Mesothelial cell of epicardium (in vitro differentiated cells): ENCODE measurements at regions not wholly inside any gene's neighbourhood (a gene's known extent, or its start where the extent isn't known, plus 50 kb on each side); places are given as distances from the start of the nearest gene placed in this dataset.

Source experiments
- DNase-seq, 2 experiments: peaks; one replicate each; pipeline ENCODE4 v3.0.0; 2021; ENCODE audit warnings: low spot score in 2 of 2; ENCODE audit not compliant: unreplicated experiment in 2 of 2
- H3K27ac Mint-ChIP-seq: 2 replicates; pipeline ENCODE4 v1.8.0; 2021; ENCODE audit warnings: mixed read lengths
- H3K27me3 Mint-ChIP-seq: 2 replicates; pipeline ENCODE4 v1.8.0; 2021; ENCODE audit warnings: low read depth, mixed read lengths
- H3K36me3 Mint-ChIP-seq: 2 replicates; pipeline ENCODE4 v1.8.0; 2021; ENCODE audit warnings: mixed read lengths
- H3K4me1 Mint-ChIP-seq: 2 replicates; pipeline ENCODE4 v1.8.0; 2021; ENCODE audit warnings: mixed read lengths
- H3K4me3 Mint-ChIP-seq: 2 replicates; pipeline ENCODE4 v1.8.0; 2021; ENCODE audit warnings: mild to moderate bottlenecking, moderate library complexity, mixed read lengths
- H3K9me3 Mint-ChIP-seq: 2 replicates; pipeline ENCODE4 v1.8.0; 2021; ENCODE audit warnings: mixed read lengths
- TF ChIP-seq, protein P1 (sequence below): fragments of 200-600 bp; sonication (generic); IDR thresholded peaks from one replicate; pipeline ENCODE4 v1.5.0; 2021; ENCODE audit warnings: antibody characterized with exemption; ENCODE audit not compliant: unreplicated experiment

DNA sequence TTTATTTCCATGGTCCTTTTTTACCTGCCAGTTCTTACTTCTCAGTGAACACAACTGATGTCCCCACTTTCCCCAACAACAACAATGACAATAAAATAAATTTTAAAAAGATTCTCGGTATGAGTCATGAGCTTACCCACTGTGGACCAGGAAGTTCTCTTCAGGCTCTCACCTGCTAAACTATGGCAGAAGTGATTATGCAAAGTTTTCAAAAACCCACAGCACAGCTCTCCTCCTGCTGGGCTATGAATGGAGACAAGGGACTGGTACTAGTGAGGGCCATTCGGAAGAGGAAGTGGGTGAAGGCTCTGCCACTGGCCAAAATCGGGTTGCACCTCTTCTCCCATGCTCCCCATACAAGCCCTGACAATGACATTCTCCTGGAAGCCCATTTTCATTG is 429.4 kb downstream of the PIK3R1 start:
- H3K36me3 Mint-ChIP-seq, result peaks cover 2% of the 10 kb centered on the region
- peaks cover 33% of the 10 kb centered on the region for H3K4me1 Mint-ChIP-seq
- H3K9me3 Mint-ChIP-seq, result peaks cover 13% of the 10 kb centered on the region
- no peak for DNase-seq
- TF ChIP-seq, protein P1, sequence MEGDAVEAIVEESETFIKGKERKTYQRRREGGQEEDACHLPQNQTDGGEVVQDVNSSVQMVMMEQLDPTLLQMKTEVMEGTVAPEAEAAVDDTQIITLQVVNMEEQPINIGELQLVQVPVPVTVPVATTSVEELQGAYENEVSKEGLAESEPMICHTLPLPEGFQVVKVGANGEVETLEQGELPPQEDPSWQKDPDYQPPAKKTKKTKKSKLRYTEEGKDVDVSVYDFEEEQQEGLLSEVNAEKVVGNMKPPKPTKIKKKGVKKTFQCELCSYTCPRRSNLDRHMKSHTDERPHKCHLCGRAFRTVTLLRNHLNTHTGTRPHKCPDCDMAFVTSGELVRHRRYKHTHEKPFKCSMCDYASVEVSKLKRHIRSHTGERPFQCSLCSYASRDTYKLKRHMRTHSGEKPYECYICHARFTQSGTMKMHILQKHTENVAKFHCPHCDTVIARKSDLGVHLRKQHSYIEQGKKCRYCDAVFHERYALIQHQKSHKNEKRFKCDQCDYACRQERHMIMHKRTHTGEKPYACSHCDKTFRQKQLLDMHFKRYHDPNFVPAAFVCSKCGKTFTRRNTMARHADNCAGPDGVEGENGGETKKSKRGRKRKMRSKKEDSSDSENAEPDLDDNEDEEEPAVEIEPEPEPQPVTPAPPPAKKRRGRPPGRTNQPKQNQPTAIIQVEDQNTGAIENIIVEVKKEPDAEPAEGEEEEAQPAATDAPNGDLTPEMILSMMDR, result no peak
- no peaks in the 10 kb centered on the region for H3K27me3 Mint-ChIP-seq
- no peak overlapping the region for H3K4me3 Mint-ChIP-seq
- H3K27ac Mint-ChIP-seq, result no peak overlapping the region

DNA sequence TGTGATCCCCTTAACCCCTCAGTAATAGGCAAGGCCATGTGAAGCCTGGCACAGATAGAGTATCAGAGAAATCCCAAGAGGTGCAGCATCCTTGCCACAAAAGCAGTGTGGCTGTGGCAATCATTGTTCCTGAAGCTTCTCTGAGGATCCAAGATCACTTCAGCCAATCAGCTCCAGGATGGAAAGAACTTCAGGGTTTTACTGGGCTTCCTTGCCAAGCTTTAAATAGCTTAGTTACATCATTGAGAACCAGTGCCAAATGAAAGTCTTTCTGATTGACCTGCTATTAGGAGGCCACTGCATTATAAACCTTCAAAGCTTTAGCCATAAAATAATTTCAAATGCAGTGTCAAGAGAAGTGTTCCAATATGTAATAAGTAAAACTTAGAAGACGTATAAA is 430.6 kb downstream of the PIK3R1 start:
- Mint-ChIP-seq H3K9me3 (peaks cover 12% of the 10 kb centered on the region), H3K4me1 (peaks cover 45% of the 10 kb centered on the region), H3K36me3 (peaks cover 2% of the 10 kb centered on the region), H3K4me3 (no peak overlapping the region), H3K27me3 (no peaks in the 10 kb centered on the region), H3K27ac (no peak overlapping the region)
- DNase-seq, result no peak
- TF ChIP-seq, protein P1, result no peak

DNA sequence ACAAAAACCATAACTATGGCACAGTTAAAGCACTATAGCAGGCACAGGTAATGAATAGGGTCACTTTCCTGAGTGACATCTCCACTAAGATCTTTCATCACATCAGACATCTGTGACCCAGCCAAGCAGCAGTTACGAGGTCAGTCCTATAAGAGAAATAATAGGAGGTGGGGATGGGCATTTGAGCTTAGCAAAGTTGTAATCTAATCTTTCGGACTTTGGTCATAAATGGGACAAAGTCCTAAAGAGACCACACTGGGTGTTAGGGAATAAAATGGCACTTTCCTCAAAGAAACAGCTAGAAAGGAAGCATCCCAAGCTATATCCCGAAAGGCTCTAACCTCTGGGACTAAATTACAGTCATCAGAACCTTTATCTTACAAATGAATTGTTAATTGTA is 432.2 kb downstream of the PIK3R1 start:
- H3K4me3 Mint-ChIP-seq, result no peak overlapping the region
- TF ChIP-seq, protein P1, result no peak
- no peaks in the 10 kb centered on the region for H3K36me3 Mint-ChIP-seq
- H3K4me1 Mint-ChIP-seq, result peaks cover 60% of the 10 kb centered on the region
- H3K27me3 Mint-ChIP-seq, result no peaks in the 10 kb centered on the region
- no peaks in the 10 kb centered on the region for H3K9me3 Mint-ChIP-seq
- DNase-seq, result no peak
- peak overlapping the region; percentile 94 for H3K27ac Mint-ChIP-seq

DNA sequence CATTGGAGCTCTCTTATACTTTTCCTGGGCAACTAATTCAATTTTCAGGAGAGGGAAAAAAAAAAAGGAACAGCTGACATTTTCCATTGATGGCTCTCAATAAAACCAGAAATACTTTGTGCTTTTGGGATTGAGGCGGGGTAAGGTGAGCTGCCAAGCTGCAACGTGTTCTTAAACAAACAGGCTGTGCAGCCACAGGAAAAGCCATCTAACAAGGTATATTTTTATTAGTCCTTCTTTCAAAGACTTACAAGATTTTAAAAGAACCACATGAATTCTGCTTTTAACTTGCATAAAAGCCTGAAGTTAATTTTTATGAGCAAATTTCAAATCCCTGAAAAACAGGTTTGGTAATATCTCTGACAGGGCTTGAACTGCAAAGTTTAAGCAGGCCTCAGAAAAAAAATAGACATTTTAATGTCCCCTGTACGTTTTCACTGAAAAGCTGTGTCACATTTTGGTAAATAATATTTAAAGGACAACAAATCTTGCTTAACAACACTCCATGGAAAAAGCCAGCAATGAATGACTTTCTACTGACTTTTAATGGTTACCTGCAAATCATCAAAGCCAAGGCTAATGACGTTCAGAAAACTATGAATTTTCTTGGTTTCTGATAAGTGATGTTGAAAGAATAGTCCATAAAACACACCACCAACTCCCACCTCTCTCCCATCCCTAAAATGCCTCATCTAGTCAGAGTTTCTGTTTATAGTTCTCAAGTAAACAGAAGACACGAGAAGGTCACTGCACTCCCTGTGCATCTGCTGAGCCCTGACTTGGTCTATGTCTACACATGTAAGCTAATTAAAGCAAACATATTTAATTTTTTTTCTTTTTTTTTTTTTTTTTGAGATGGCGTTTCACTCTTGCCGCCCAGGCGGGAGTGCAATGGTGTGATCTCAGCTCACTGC is 433.6 kb downstream of the PIK3R1 start:
- DNase-seq, result no peak
- H3K27ac Mint-ChIP-seq, result peak overlapping the region; percentile 94
- peaks cover 73% of the 10 kb centered on the region for H3K4me1 Mint-ChIP-seq
- H3K9me3 Mint-ChIP-seq, result no peaks in the 10 kb centered on the region
- no peaks in the 10 kb centered on the region for H3K36me3 Mint-ChIP-seq
- no peaks in the 10 kb centered on the region for H3K27me3 Mint-ChIP-seq
- H3K4me3 Mint-ChIP-seq, result no peak overlapping the region
- TF ChIP-seq, protein P1, result no peak

DNA sequence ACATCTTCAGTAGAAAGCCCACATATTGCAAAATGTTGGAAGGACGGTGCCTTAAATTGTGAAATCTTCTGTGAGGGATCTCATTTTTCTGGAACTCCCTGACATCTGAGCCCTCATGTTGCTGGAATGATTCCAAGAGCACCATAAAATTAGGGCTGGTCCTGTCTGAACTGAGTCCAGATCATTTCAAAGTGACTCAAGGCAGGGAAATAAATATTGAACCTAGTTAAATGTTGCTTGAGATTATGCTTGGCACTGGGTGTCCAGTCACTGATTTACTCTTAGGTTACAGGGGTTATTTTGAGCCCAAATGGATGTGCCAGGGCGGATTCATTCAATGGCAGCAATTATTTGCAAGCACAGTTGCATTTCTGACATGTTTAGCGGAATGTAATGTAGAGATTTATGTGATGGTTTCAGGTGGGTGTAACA is 437.0 kb downstream of the PIK3R1 start:
- H3K27ac Mint-ChIP-seq, result peak overlapping the region; percentile 91
- no peaks in the 10 kb centered on the region for H3K9me3 Mint-ChIP-seq
- H3K27me3 Mint-ChIP-seq, result no peaks in the 10 kb centered on the region
- TF ChIP-seq, protein P1, result no peak
- no peak for DNase-seq
- H3K36me3 Mint-ChIP-seq, result no peaks in the 10 kb centered on the region
- peaks cover 76% of the 10 kb centered on the region for H3K4me1 Mint-ChIP-seq
- H3K4me3 Mint-ChIP-seq, result no peak overlapping the region
